ENCODE measurements at regions not wholly inside any gene's neighbourhood (a gene's known extent, or its start where the extent isn't known, plus 50 kb on each side); places are given as distances from the start of the nearest gene placed in this dataset.
"Not testable (repeated sequence)": the region's sequence is repeated elsewhere in the genome, so short reads cannot be mapped to it uniquely, and the experiment has no call there.

DNA sequence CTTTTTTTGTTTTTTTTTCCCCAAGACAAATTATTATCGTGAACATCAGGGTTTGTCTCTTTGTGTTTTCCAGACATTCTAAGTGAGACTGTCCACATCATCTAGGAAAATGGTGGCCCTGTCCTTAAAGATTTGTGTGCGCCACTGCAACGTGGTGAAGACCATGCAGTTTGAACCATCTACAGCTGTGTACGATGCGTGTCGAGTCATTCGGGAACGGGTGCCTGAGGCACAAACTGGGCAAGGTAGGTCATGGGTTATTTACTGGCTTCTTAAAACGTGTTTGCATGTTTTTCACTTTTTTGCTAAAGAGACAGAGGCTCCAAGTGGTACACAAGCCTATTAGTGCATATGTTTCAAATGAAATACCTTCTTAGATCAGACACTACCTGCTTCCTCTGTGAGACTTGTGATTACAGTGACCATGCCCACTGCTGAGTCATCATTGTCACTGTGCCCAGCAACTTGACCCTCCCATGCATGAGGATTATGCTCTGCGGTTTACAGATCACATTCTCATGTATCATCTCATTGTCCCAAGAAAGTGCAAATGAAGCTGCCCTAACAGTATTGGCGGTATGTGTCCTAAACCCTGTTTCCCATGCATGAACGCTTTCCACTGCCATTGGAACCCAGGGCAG lies 395.2 kb upstream of the TPM1 start:
- Mint-ChIP-seq H3K27ac (no peak overlapping the region), H3K4me1 (no peaks in the 10 kb centered on the region), H3K36me3 (no peaks in the 10 kb centered on the region), H3K27me3 (peaks cover 4% of the 10 kb centered on the region), H3K4me3 (no peak overlapping the region), H3K9me3 (no peaks in the 10 kb centered on the region)
- DNase-seq, result no peak

DNA sequence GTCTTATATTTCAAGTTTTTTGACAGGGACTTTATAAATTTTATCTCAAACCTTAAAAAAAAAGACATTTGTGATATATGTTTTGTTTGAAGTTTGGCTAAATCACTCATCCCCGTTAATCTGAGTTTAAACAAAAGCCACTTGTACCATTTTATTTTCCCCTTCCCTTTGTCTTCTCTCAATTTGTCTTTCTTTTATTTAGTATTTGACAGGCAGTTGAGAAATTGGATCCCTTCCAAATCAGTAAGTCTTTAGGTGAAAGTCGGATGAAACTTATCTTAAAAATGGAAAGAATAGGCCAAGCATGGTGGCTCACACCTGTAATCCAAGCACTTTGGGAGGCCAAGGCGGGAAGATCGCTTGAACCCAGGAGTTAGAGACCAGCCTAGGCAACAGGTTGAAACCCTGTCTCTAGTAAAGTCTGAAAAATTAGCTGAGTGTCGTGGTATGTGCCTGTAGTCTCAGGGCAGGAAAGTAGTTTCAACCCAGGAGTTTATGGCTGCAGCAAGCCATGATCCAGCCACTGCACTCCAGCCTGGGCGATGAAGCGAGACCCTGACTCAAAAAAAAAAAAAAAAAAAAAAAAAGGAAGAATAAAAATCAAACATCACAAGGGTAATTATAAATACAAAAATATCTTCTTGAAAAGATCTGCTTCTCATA lies 394.6 kb upstream of the TPM1 start:
- H3K27ac Mint-ChIP-seq, result no peak overlapping the region
- DNase-seq, result no peak

DNA sequence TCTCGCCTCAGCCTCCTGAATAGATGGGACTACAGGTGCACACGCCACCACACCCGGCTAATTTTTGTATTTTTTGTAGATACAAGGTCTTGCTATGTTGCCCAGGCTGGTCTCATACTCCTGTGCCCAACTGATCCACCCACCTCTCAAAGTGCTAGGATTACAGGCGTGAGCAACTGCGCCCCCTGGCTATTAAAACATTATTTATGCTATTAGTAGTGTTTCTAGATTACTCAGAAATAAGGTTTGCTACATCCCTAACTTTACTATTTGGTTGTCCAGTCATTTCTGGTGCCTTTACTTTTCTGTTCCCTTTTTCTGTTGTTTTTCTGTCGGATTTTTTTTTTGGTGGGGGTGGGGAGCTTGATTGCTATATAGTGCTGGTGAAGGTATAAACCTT lies 393.6 kb upstream of the TPM1 start:
- Mint-ChIP-seq H3K36me3 (no peaks in the 10 kb centered on the region), H3K4me1 (no peaks in the 10 kb centered on the region), H3K9me3 (no peaks in the 10 kb centered on the region), H3K4me3 (no peak overlapping the region), H3K27ac (no peak overlapping the region), H3K27me3 (peaks cover 4% of the 10 kb centered on the region)
- DNase-seq, result no peak

More for the DNA sequence above, 394.6 kb upstream of the TPM1 start:
- H3K4me3 Mint-ChIP-seq, result no peak overlapping the region
- no peaks in the 10 kb centered on the region for H3K36me3 Mint-ChIP-seq
- peaks cover 4% of the 10 kb centered on the region for H3K27me3 Mint-ChIP-seq
- H3K4me1 Mint-ChIP-seq, result no peaks in the 10 kb centered on the region
- no peaks in the 10 kb centered on the region for H3K9me3 Mint-ChIP-seq

DNA sequence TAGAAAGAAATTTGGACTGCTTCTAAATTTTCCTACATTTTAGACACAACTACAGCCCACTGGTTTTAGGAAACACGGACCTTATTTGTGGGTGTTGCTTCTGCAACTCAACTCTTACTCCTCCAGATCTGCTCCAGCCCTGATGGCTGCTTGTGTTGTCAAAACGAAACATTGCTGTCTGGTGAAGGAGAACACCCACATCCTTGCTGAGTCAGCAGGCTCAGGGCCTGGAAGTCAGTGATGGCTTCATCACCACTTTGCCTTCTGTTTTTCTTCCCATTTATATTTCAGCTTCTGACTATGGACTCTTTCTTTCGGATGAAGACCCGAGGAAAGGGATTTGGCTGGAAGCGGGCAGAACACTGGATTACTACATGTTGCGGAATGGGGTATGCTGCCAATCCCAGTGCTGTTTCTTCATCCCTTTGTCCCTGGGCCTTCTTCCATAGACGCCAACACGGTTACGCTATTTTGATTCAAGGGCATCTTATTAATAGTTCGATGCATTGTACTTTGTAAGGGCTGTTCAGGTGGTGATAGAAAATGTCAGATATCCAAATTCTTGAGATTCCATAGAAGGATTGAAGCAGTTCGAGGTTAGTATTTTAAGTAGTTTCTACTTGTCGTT lies 392.6 kb upstream of the TPM1 start:
- Mint-ChIP-seq H3K4me1 (no peaks in the 10 kb centered on the region), H3K27ac (no peak overlapping the region), H3K9me3 (peaks cover 3% of the 10 kb centered on the region), H3K27me3 (peaks cover 7% of the 10 kb centered on the region), H3K36me3 (no peaks in the 10 kb centered on the region), H3K4me3 (no peak overlapping the region)
- DNase-seq, result no peak

DNA sequence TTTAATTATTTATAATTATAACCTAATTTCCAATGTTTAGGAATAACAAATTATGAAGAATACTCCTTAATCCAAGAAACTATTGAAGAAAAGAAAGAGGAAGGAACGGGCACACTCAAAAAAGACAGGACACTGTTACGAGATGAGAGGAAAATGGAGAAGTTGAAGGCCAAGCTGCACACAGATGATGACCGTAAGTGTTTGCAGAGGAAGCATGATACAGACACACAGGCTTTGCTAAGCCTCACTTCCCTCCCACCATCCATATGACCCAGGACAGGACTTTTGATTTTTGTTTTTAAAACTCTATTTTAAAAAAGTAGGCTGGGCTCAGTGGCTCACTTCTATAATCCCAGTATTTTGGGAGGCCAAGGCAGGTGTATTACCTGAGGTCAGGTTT lies 389.4 kb upstream of the TPM1 start:
- Mint-ChIP-seq H3K4me3 (no peak overlapping the region), H3K27me3 (peaks cover 4% of the 10 kb centered on the region), H3K4me1 (no peaks in the 10 kb centered on the region), H3K36me3 (no peaks in the 10 kb centered on the region), H3K9me3 (peaks cover 3% of the 10 kb centered on the region), H3K27ac (no peak overlapping the region)
- DNase-seq, result no peak

DNA sequence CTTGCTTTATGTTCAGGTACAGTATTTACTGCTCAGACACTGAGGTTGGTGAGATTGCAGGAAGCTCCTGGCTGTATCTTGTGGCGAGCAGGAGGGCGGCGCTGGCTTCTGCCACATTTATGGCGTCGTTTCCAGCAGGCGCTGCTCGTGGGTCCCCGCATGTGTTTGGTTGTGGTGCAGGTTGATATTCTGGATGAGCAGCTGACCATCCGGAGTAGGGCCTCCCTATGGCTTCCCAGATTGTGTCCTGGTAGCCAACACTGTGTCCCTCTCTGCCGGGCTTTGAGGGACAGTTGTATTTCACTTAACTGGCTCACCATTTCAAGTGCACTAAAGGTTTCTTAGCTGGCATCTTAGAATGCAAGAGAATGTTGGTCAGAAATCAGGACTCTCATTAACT lies 386.5 kb upstream of the TPM1 start:
- H3K27me3 Mint-ChIP-seq, result peaks cover 4% of the 10 kb centered on the region
- H3K9me3 Mint-ChIP-seq, result peaks cover 3% of the 10 kb centered on the region
- H3K27ac Mint-ChIP-seq, result no peak overlapping the region
- DNase-seq, result no peak
- no peaks in the 10 kb centered on the region for H3K4me1 Mint-ChIP-seq
- H3K4me3 Mint-ChIP-seq, result no peak overlapping the region
- H3K36me3 Mint-ChIP-seq, result no peaks in the 10 kb centered on the region

DNA sequence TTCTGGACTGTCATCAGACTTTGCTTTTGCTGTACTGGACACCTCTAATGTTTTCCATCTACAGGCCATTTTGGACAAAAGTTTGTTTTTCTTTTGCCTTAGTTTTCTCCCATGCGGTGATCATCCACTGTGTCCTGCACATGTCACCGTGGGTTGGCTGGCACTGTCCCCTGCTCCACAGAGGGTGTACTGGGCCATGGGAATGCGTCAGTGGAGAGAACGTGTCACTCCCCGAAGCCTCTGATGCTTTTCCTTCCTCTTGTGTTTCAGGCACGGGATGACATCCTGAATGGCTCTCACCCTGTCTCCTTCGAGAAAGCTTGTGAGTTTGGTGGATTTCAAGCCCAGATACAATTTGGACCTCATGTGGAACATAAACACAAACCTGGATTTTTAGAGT lies 385.0 kb upstream of the TPM1 start:
- not testable (repeated sequence) for H3K4me3 Mint-ChIP-seq, H3K36me3 Mint-ChIP-seq

DNA sequence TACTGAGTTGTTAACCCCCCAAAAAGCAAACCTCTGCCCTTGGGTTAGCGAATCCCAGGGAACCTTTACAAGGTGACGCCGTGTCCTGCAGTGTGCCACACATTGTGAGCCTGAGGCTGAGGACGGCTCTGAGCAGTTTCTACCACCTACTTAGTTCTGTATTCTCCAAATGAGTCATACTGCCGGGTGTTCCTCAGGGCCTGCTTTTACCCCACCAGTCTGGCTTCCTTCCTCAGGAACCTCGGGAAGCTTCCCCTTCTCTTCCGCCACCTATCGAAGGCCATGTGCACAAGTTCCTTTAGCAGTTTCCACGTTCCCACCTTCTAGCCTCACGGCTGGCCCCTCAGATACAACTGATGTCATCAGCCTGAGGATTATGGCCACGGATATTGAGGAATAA lies 384.0 kb upstream of the TPM1 start:
- H3K4me3 Mint-ChIP-seq, result no peak overlapping the region
- peaks cover 3% of the 10 kb centered on the region for H3K9me3 Mint-ChIP-seq
- no peak for DNase-seq

More for the DNA sequence above, 385.0 kb upstream of the TPM1 start:
- H3K27ac Mint-ChIP-seq, H3K9me3 Mint-ChIP-seq, DNase-seq, H3K27me3 Mint-ChIP-seq, H3K4me1 Mint-ChIP-seq: not testable (repeated sequence)

DNA sequence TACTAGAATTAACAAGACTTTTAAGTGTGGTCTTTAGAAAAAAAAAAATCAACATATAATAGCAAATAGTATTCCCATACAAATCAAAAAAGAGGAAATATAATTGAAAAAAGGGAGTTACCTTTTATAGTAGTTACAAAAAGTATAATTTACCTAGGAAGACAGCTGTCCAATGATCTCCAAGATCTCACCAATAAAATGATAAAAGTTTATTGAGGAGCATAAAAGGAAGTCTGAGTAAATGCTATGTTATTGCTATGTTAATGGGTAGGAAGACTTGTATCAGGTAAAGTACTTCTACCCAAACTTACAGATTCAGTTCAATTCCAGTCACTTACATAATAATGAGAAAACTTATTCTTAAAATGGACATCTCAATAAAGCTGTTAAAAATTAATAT lies 379.0 kb upstream of the TPM1 start:
- DNase-seq, result no peak
- Mint-ChIP-seq H3K27ac (no peak overlapping the region), H3K4me3 (no peak overlapping the region), H3K36me3 (no peaks in the 10 kb centered on the region), H3K9me3 (no peaks in the 10 kb centered on the region), H3K4me1 (no peaks in the 10 kb centered on the region), H3K27me3 (no peaks in the 10 kb centered on the region)

More for the DNA sequence above, 384.0 kb upstream of the TPM1 start:
- H3K27ac Mint-ChIP-seq, result no peak overlapping the region
- no peaks in the 10 kb centered on the region for H3K36me3 Mint-ChIP-seq
- H3K4me1 Mint-ChIP-seq, result no peaks in the 10 kb centered on the region
- peaks cover 4% of the 10 kb centered on the region for H3K27me3 Mint-ChIP-seq

DNA sequence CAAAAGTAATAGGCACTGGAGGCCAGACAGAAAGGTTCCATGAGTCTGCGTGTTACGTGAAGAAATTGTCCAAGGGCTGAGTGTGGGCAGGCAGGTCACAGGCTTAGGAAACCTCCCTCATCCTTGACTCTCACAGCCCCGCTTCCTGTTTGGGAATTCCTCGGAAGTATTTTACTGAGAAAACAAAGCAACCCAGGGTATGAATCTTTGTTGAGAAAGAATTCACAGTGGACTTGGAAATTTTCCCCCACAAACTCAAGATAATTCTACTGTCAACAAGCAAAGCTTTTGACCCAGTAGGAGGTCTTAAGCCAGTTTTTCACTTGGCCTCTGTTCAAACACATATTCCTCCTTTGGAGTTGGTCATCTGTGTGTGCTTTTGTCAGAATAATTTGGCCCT lies 377.1 kb upstream of the TPM1 start:
- Mint-ChIP-seq H3K9me3 (no peaks in the 10 kb centered on the region), H3K36me3 (no peaks in the 10 kb centered on the region), H3K27me3 (no peaks in the 10 kb centered on the region), H3K4me1 (no peaks in the 10 kb centered on the region), H3K4me3 (no peak overlapping the region), H3K27ac (no peak overlapping the region)
- no peak for DNase-seq

DNA sequence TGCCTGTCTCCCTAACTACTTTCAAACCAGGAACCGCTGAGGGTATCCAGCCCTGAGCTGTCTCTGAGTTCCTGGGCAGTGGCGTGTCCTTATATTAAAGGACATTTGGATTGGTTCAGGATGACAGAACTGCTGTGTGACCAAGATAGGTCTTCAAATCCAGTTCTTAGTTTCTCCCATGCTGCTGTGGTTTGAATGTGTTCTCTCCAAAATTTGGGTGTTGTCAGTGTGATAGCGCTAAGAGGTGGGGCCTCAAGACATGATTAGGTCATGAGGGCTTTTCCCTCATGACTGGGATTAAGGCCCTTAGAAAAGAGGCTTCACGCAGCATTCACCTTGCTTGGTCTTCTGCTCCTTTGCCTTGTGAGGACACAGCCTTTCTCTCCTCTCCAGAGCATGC lies 376.5 kb upstream of the TPM1 start:
- Mint-ChIP-seq H3K27me3 (no peaks in the 10 kb centered on the region), H3K27ac (no peak overlapping the region), H3K4me3 (no peak overlapping the region), H3K9me3 (no peaks in the 10 kb centered on the region), H3K4me1 (no peaks in the 10 kb centered on the region), H3K36me3 (no peaks in the 10 kb centered on the region)
- DNase-seq, result no peak

DNA sequence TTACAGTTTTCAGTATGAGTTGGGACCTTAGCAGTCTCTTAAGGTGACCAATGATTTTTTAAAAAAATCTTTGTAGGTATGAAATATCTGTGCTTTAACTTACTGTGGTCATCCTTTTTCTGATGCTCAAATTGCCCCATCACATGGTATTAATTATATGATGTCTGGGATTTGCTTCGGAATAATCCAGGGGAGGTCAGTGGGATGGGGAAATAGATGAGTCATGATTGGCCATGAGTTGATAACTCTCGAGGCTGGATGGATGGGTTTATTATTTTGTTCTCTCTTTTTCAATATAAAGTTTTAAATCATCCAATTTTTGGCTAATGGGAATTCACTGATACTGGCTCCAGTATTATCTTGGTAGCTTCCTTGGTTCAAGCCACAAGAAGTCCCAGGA lies 370.3 kb upstream of the TPM1 start:
- Mint-ChIP-seq H3K4me3 (no peak overlapping the region), H3K36me3 (no peaks in the 10 kb centered on the region), H3K4me1 (no peaks in the 10 kb centered on the region), H3K27me3 (no peaks in the 10 kb centered on the region), H3K27ac (no peak overlapping the region), H3K9me3 (peaks cover 3% of the 10 kb centered on the region)
- DNase-seq, result no peak

DNA sequence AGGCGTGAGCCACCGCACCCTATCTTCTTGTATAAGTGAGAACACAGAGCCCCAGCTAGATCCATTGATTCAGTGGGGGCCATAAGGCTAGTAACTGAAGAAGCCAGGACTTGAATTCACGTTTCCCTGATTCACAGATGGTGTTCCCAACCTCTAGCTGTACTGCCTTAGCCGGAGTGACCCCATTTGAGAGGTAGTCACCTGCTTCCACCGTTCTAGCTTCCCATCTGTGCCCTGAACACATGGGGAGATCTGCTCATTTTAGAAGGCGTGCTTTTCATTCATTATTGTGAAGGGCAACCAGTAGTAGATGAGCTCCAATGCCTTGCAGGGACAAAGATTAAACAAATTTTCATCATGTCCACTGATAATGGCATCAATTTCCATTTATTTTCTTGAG lies 365.7 kb upstream of the TPM1 start:
- Mint-ChIP-seq H3K4me1 (no peaks in the 10 kb centered on the region), H3K27me3 (no peaks in the 10 kb centered on the region), H3K27ac (no peak overlapping the region), H3K36me3 (peaks cover 4% of the 10 kb centered on the region), H3K4me3 (no peak overlapping the region), H3K9me3 (no peaks in the 10 kb centered on the region)
- no peak for DNase-seq

DNA sequence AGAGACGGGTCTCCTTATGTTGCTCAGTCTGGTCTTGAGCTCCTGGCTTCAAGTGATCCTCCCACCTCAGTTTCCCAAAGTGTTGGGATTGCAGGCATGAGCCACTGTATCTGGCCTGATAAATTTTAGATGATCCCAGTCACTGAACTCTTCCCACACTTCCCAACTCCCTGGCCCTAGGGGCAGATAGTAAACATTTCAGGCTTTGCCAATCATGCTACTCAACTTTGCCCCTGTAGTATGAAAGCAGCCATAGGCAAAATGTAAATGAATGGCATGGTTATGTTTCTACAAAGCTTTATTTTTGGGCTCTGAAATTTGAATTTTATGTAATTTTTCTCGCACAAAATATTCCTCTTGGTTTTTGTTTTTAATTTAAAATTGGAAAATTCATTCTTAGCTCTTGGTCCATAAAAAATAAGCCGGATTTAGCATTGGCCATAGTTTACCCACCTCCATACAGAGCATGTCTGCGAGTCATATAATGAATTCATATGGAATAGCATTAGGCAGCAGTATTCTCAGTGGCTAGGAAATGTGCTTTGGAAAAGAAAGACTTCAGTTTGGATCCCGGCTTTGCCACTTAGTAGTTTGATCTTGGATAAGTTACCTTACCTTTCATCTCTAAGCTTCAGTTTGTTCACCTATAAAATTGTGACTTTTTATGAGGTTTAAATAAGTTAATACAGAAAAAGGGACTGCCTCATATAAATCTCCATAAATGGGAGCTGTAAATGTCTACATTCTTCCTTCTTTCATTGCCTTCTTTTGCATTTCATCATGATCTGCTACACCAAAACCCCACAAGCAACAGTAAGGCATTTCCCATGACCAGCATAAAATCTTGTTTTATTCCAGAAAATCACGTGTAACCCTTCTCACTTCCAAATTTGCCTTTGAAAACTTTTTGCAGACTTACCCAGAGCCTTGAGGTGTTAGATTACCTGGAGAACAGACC lies 360.3 kb upstream of the TPM1 start:
- Mint-ChIP-seq H3K27me3 (no peaks in the 10 kb centered on the region), H3K36me3 (peaks cover 4% of the 10 kb centered on the region), H3K27ac (no peak overlapping the region), H3K4me1 (no peaks in the 10 kb centered on the region), H3K4me3 (no peak overlapping the region), H3K9me3 (no peaks in the 10 kb centered on the region)
- DNase-seq, result no peak

DNA sequence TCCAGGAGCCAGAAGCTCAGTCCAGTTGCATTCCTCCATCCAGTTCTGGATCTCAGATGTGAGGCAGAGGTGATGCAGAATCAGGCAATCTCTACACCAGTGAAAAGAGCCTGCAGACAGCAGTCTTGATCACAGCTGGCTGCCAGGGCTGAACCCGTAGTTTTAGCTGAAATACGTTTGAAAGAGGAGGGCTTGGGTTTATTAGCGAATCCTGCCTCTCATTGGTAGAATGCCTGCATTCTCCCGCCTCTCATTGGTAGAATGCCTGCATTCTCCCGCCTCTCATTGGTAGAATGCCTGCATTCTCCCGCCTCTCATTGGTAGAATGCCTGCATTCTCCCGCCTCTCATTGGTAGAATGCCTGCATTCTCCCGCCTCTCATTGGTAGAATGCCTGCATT lies 359.4 kb upstream of the TPM1 start:
- not testable (repeated sequence) for H3K9me3 Mint-ChIP-seq, H3K4me1 Mint-ChIP-seq, H3K4me3 Mint-ChIP-seq, DNase-seq, H3K27me3 Mint-ChIP-seq, H3K27ac Mint-ChIP-seq, H3K36me3 Mint-ChIP-seq

All from activated naive CD8-positive, alpha-beta T cell treated with anti-CD3 and anti-CD28 coated beads for 36 hours (primary cell).